ENCODE measurements at regions not wholly inside any gene's neighbourhood (a gene's known extent, or its start where the extent isn't known, plus 50 kb on each side); places are given as distances from the start of the nearest gene placed in this dataset.

GRCh38 chrX:38919853-38920528, 118.7 kb downstream of the MID1IP1 start:
- no peak for TF ChIP-seq TAF1 (IDR thresholded peaks at IDR 0.05; ENCODE audit: low read depth)
- no peak for TF ChIP-seq CTCF (IDR thresholded peaks at IDR 0.05; ENCODE audit: poor library complexity, severe bottlenecking)
- no peak for TF ChIP-seq POLR2AphosphoS5 (IDR thresholded peaks at IDR 0.05)
- no peak for TF ChIP-seq EZH2 (IDR thresholded peaks at IDR 0.05; ENCODE audit: borderline replicate concordance, insufficient read depth, low read length, poor library complexity, severe bottlenecking)
- TF ChIP-seq SMC3 (conservative IDR thresholded peaks at IDR 0.05; ENCODE audit: poor library complexity), result no peak
- no peak for TF ChIP-seq REST (IDR thresholded peaks at IDR 0.05; ENCODE audit: borderline replicate concordance)
- no peak for TF ChIP-seq EP300 (conservative IDR thresholded peaks at IDR 0.05; ENCODE audit: poor library complexity, severe bottlenecking)
- TF ChIP-seq RAD21 (conservative IDR thresholded peaks at IDR 0.05), result no peak
